NCI-H82 treated with DMSO at 0.1 percent for 48 hours (cell line): ENCODE measurements at regions not wholly inside any gene's neighbourhood (a gene's known extent, or its start where the extent isn't known, plus 50 kb on each side); places are given as distances from the start of the nearest gene placed in this dataset.

Experiments
- DNase-seq: peaks from one replicate; lab custom pipeline; 2025; ENCODE audit not compliant: unreplicated experiment; lab: John Stamatoyannopoulos, UW

GRCh38 chr11:126129727-126130671 lies 67.3 kb upstream of the CDON start:
- peak; percentile 93 for DNase-seq

GRCh38 chr11:126127898-126128297 lies 65.2 kb upstream of the CDON start:
- DNase-seq, result no peak

- DNase-seq, result no peak
Measured at GRCh38 chr11:126127284-126127845, 64.7 kb upstream of the CDON start.

GRCh38 chr11:126124231-126124661 lies 61.6 kb upstream of the CDON start:
- DNase-seq, result no peak

- no peak for DNase-seq
Measured at GRCh38 chr11:126123686-126124085, 61.0 kb upstream of the CDON start.

- no peak for DNase-seq
Measured at GRCh38 chr11:126122863-126123262, 60.2 kb upstream of the CDON start.

- DNase-seq, result no peak
Measured at GRCh38 chr11:126121296-126121695, 58.6 kb upstream of the CDON start.

- no peak for DNase-seq
Measured at GRCh38 chr11:126118806-126119205, 56.1 kb upstream of the CDON start.

GRCh38 chr11:126115816-126116331 lies 53.2 kb upstream of the CDON start:
- DNase-seq, result peak; percentile 51

GRCh38 chr11:126115127-126115495 lies 52.4 kb upstream of the CDON start:
- DNase-seq, result peak; percentile 59

GRCh38 chr11:126114486-126115126 lies 51.9 kb upstream of the CDON start:
- no peak for DNase-seq

GRCh38 chr11:126113963-126114362 lies 51.3 kb upstream of the CDON start:
- DNase-seq, result no peak

GRCh38 chr11:126113515-126113957 lies 50.9 kb upstream of the CDON start:
- DNase-seq, result no peak

GRCh38 chr11:126113012-126113411 lies 50.3 kb upstream of the CDON start:
- no peak for DNase-seq

GRCh38 chr11:126112547-126112946 lies 49.9 kb upstream of the CDON start:
- DNase-seq, result no peak
